ENCODE measurements at regions not wholly inside any gene's neighbourhood (a gene's known extent, or its start where the extent isn't known, plus 50 kb on each side); places are given as distances from the start of the nearest gene placed in this dataset.
"Not testable (repeated sequence)": the region's sequence is repeated elsewhere in the genome, so short reads cannot be mapped to it uniquely, and the experiment has no call there.

DNA sequence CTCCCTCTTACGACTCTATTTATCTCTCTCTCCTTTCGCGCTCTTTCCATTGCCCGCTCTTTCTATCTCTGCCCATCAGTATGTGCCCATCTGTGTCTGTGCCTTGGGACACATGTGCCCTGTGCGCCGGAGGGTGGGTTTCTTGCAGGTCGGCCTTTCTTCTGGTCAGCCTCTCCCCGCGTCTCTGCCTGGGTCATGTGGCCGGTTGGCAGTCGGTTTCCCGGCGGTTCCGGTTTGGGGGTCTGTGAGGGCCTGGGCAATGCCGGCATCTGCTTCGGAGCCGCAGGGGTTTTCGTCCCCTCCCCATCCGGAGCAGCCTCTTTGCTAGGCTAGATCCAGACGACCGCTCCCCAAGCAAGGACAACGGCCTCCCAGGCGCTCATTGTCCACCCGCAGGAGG is 1426.0 kb upstream of the PCDH10 start:
- DNase-seq (ENCODE audit: extremely low read depth in 1 of 2, low read depth in 1 of 2), result not testable (repeated sequence)

DNA sequence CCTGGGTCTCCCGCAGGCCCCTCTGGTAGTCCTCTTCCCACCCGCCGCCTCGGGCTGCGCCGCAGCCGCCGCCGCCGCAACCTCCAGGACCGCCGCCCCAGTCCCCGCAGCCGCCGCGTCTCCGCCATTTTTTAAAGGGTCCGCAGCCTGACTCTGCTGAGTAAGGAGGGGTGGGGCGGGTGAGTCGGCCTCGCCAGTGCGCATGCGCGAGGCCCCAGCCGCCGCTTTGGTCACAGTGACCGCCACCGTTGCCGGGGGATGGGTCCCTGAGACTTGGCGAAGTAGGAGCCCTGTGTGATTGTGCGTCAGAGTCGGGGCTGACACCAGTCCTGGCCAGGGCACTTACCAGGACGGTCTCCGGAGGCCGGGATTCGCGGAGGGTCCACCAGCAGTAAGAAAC is 1424.2 kb upstream of the PCDH10 start:
- DNase-seq (ENCODE audit: extremely low read depth in 1 of 2, low read depth in 1 of 2), result peak in 1 of 2 donors; percentile 31

DNA sequence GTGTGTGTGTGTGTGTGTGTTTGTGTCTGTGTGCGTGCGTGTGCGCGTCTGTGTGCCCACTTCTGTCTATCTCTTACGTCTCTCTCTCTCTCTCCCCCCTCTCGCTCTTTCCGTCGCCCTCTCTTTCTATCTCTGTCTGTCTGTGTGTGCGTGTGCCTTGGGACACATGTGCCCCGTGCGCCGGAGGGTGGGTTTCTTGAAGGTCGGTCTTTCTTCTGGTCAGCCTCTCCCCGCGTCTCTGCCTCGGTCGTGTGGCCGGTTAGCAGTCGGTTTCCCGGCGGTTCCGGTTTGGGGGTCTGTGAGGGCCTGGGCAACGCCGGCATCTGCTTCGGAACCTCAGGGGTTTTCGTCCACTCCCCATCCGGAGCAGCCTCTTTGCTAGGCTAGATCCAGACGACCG is 1423.6 kb upstream of the PCDH10 start:
- DNase-seq (ENCODE audit: extremely low read depth in 1 of 2, low read depth in 1 of 2), result not testable (repeated sequence)

GRCh38 chr4:131726940-131727339 is 1422.2 kb upstream of the PCDH10 start:
- not testable (repeated sequence) for DNase-seq (ENCODE audit: extremely low read depth in 1 of 2, low read depth in 1 of 2)

DNA sequence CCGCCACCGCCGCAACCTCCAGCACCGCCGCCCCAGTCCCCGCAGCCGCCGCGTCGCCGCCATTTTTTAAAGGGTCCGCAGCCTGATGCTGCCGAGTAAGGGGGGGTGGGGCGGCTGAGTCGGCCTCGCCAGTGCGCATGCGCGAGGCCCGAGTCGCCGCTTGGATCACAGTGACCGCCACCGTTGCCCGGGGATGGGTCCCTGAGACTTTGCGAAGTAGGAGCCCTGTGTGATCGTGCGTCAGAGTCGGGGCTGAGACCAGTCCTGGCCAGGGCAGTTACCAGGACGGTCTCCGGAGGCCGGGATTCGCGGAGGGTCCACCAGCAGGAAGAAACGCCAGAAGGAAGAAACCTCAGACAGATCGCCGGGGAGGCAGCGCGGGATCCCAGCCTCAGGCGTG is 1421.7 kb upstream of the PCDH10 start:
- DNase-seq (ENCODE audit: extremely low read depth in 1 of 2, low read depth in 1 of 2), result not testable (repeated sequence)

GRCh38 chr4:131729205-131729604 is 1419.9 kb upstream of the PCDH10 start:
- not testable (repeated sequence) for DNase-seq (ENCODE audit: extremely low read depth in 1 of 2, low read depth in 1 of 2)

DNA sequence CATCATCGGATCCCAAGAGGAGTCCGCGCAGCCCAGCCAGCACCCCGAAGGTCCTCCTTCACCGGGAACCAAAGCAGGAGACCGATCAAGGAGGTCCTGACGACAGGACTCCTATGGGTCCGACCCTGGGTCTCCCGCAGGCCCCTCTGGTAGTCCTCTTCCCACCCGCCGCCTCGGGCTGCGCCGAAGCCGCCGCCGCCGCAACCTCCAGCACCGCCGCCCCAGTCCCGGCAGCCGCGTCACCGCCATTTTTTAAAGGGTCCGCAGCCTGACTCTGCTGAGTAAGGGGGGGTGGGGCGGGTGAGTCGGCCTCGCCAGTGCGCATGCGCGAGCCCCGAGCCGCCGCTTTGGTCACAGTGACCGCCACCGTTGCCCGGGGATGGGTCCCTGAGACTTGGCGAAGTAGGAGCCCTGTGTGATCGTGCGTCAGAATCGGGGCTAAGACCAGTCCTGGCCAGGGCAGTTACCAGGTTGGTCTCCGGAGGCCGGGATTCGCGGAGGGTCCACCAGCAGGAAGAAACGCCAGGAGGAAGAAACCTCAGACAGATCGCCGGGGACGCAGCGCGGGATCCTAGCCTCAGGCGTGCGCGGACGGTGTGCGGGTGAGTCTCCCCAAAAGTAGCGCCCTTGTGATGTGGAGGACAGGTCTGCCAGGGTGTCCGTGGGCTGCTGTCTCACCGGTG is 1419.2 kb upstream of the PCDH10 start:
- DNase-seq (ENCODE audit: extremely low read depth in 1 of 2, low read depth in 1 of 2), result not testable (repeated sequence)

DNA sequence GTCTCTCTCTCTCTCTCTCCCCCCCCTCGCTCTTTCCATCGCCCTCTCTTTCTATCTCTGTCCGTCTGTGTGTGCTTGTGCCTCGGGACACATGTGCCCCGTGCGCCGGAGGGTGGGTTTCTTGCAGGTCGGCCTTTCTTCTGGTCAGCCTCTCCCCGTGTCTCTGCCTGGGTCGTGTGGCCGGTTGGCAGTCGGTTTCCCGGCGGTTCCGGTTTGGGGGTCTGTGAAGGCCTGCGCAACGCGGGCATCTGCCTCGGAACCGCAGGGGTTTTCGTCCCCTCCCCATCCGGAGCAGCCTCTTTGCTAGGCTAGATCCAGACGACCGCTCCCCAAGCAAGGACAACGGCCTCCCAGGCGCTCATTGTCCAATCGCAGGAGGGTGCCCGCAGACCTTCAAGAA is 1418.5 kb upstream of the PCDH10 start:
- not testable (repeated sequence) for DNase-seq (ENCODE audit: extremely low read depth in 1 of 2, low read depth in 1 of 2)

GRCh38 chr4:131732034-131732630 is 1417.0 kb upstream of the PCDH10 start:
- not testable (repeated sequence) for DNase-seq (ENCODE audit: extremely low read depth in 1 of 2, low read depth in 1 of 2)

- DNase-seq (ENCODE audit: extremely low read depth in 1 of 2, low read depth in 1 of 2), result not testable (repeated sequence)
These were observed 1414.8 kb upstream of the PCDH10 start for GRCh38 chr4:131734321-131734720.

GRCh38 chr4:131734851-131735385 is 1414.2 kb upstream of the PCDH10 start:
- DNase-seq (ENCODE audit: extremely low read depth in 1 of 2, low read depth in 1 of 2), result not testable (repeated sequence)

GRCh38 chr4:131738991-131739390 is 1410.1 kb upstream of the PCDH10 start:
- not testable (repeated sequence) for DNase-seq (ENCODE audit: extremely low read depth in 1 of 2, low read depth in 1 of 2)

GRCh38 chr4:131741836-131742235 is 1407.3 kb upstream of the PCDH10 start:
- DNase-seq (ENCODE audit: extremely low read depth in 1 of 2, low read depth in 1 of 2), result not testable (repeated sequence)

DNA sequence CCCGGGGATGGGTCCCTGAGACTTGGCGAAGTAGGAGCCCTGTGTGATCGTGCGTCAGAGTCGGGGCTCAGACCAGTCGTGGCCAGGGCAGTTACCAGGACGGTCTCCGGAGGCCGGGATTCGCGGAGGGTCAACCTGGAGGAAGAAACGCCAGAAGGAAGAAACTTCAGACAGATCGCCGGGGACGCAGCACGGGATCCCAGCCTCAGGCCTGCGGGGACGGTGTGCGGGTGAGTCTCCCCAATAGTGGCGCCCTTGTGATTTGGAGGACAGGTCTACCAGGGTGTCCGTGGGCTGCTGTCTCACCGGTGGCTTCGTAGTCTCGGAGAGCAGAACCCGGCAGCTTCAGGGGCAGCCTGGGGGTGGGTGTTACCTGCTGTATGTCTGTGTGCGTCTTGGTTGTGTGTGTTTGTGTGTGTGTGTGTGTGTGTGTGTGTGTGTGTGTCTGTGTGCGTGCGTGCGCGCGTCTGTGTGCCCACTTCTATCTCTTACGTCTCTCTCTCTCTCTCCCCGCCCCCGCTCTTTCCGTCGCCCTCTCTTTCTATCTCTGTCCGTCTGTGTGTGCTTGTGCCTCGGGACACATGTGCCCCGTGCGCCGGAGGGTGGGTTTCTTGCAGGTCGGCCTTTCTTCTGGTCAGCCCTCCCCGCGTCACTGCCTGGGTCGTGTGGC is 1406.4 kb upstream of the PCDH10 start:
- not testable (repeated sequence) for DNase-seq (ENCODE audit: extremely low read depth in 1 of 2, low read depth in 1 of 2)

DNA sequence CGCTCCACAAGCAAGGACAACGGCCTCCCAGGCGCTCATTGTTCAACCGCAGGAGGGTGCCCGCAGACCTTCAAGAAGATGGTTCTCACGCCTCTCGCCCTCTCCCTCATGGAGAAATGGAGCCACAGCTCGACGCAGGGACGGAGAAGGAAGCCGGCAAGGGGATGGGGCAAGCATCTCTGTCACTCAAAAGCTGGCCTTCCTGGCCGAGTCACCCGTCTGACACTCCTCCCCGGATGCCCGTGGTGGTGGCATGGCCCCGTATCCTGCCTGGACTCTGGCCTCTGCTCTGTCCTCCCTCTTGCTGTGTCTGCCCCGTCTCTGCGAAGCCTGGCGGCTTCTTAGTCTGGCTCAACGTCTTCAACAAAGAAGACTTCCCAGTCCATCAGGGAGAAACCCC is 1405.7 kb upstream of the PCDH10 start:
- not testable (repeated sequence) for DNase-seq (ENCODE audit: extremely low read depth in 1 of 2, low read depth in 1 of 2)

- DNase-seq (ENCODE audit: extremely low read depth in 1 of 2, low read depth in 1 of 2), result not testable (repeated sequence)
These were observed 1401.9 kb upstream of the PCDH10 start for GRCh38 chr4:131747203-131747602.

DNA sequence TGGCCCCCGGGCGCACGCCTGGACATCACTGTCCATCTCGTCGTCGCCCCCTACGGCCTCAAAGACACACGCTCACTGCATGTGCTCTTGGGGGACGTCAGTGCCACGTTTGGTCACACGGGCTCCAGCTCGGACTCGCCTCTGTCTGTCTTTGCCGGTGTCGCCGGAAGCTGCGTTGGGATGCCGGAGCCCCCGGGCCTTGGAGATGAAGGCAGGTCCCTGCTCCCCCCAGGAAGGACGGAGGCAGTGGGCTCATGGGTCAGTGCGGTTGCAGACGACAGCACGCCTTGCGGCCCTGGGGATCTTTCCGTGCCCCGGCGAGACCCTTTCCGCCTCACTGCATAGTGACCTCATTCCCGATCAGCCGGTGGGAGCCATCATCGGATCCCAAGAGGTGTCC is 1399.9 kb upstream of the PCDH10 start:
- not testable (repeated sequence) for DNase-seq (ENCODE audit: extremely low read depth in 1 of 2, low read depth in 1 of 2)

DNA sequence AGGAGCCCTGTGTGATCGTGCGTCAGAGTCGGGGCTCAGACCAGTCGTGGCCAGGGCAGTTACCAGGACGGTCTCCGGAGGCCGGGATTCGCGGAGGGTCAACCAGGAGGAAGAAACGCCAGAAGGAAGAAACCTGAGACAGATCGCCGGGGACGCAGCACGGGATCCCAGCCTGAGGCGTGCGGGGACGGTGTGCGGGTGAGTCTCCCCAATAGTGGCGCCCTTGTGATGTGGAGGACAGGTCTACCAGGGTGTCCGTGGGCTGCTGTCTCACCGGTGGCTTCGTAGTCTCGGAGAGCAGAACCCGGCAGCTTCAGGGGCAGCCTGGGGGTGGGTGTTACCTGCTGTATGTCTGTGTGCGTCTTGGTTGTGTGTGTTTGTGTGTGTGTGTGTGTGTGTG is 1399.1 kb upstream of the PCDH10 start:
- DNase-seq (ENCODE audit: extremely low read depth in 1 of 2, low read depth in 1 of 2), result not testable (repeated sequence)

DNA sequence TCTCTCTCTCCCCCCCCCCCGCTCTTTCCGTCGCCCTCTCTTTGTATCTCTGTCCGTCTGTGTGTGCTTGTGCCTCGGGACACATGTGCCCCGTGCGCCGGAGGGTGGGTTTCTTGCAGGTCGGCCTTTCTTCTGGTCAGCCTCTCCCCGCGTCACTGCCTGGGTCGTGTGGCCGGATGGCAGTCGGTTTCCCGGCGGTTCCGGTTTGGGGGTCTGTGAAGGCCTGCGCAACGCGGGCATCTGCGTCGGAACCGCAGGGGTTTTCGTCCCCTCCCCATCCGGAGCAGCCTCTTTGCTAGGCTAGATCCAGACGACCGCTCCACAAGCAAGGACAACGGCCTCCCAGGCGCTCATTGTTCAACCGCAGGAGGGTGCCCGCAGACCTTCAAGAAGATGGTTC is 1398.6 kb upstream of the PCDH10 start:
- not testable (repeated sequence) for DNase-seq (ENCODE audit: extremely low read depth in 1 of 2, low read depth in 1 of 2)

GRCh38 chr4:131762234-131762633 is 1386.9 kb upstream of the PCDH10 start:
- not testable (repeated sequence) for DNase-seq (ENCODE audit: extremely low read depth in 1 of 2, low read depth in 1 of 2)

DNA sequence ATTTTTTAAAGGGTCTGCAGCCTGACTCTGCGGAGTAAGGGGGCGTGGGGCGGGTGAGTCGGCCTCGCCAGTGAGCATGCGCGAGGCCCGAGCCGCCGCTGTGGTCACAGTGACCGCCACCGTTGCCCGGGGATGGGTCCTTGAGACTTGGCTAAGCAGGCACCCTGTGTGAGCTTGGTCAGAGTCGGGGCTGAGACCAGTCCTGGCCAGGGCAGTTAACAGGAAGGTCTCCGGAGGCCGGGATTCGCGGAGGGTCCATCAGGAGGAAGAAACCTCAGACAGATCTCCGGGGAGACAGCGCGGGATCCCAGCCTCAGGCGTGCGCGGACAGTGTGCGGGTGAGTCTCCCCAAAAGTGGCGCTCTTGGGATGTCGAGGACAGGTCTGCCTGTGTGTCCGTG is 1384.4 kb upstream of the PCDH10 start:
- no peak for DNase-seq (ENCODE audit: extremely low read depth in 1 of 2, low read depth in 1 of 2)

- not testable (repeated sequence) for DNase-seq (ENCODE audit: extremely low read depth in 1 of 2, low read depth in 1 of 2)
These were observed 1374.7 kb upstream of the PCDH10 start for GRCh38 chr4:131774382-131774781.

Measured in activated CD8-positive, alpha-beta memory T cell treated with anti-CD3 and anti-CD28 coated beads for 1 hour (primary cell).